Breast epithelium (tissue), 4 donors: ENCODE measurements at regions not wholly inside any gene's neighbourhood (a gene's known extent, or its start where the extent isn't known, plus 50 kb on each side); places are given as distances from the start of the nearest gene placed in this dataset.

ENCODE experiments used
- DNase-seq, 2 donors: peaks; one replicate each; pipeline ENCODE4 v3.0.0-alpha.2; 2019; ENCODE audit warnings: low spot score in 2 of 2
- H3K27ac ChIP-seq, 2 donors: fragments of 200-600 bp; sonication (generic) in 1 of 2; one replicate each; pipeline ENCODE4 v1.5.1; 2016 to 2019; ENCODE audit warnings: mild to moderate bottlenecking in 1 of 2
- H3K27me3 ChIP-seq, 2 donors: fragments of 200-600 bp; sonication (generic) in 1 of 2; one replicate each; pipeline versions ENCODE4 v1.5.1 to v1.6.0; 2017 to 2019; ENCODE audit warnings: control low read depth in 1 of 2, mild to moderate bottlenecking in 1 of 2
- H3K36me3 ChIP-seq: fragments of 200-600 bp; one replicate; pipeline ENCODE4 v1.5.1; 2019
- H3K4me1 ChIP-seq, 2 donors: fragments of 200-600 bp; sonication (generic); one replicate each; pipeline ENCODE4 v1.5.1; 2016 to 2019; ENCODE audit warnings: control low read depth in 1 of 2
- H3K4me3 ChIP-seq, 3 donors: fragments of 200-600 bp; sonication (generic); 1 replicate in 2 of 3; 2 replicates in 1 of 3; pipeline ENCODE4 v1.5.1; 2016 to 2019; ENCODE audit warnings: mild to moderate bottlenecking in 3 of 3, moderate library complexity in 2 of 3
- H3K9me3 ChIP-seq, 2 donors: fragments of 200-600 bp; sonication (generic) in 1 of 2; one replicate each; pipeline ENCODE4 v1.5.1; 2016 to 2019; ENCODE audit warnings: control low read depth in 1 of 2
- POLR2A ChIP-seq: fragments of 450-650 bp; IDR thresholded peaks from one replicate; pipeline ENCODE4 v1.6.1; 2016; ENCODE audit warnings: antibody characterized with exemption, mild to moderate bottlenecking, moderate library complexity
- POLR2AphosphoS5 ChIP-seq, 3 donors: sonication (generic); formaldehyde crosslinking; IDR thresholded peaks; one replicate each; pipeline ENCODE4 v1.6.1; 2017; ENCODE audit warnings: antibody characterized with exemption in 3 of 3
- intact Hi-C: fragments of 100-400 bp; cut with DNase I; formaldehyde crosslinking; loops from one replicate; pipeline ENCODE4 v1.15.1; 2023; ENCODE audit warnings: low total_unique reads
- TF ChIP-seq, protein P1 (sequence below), 3 donors: fragments of 450-650 bp; IDR thresholded peaks; one replicate each; pipeline ENCODE4 v1.5.1; 2016 to 2017; ENCODE audit warnings: antibody characterized with exemption in 3 of 3, mild to moderate bottlenecking in 3 of 3, moderate library complexity in 3 of 3

DNA sequence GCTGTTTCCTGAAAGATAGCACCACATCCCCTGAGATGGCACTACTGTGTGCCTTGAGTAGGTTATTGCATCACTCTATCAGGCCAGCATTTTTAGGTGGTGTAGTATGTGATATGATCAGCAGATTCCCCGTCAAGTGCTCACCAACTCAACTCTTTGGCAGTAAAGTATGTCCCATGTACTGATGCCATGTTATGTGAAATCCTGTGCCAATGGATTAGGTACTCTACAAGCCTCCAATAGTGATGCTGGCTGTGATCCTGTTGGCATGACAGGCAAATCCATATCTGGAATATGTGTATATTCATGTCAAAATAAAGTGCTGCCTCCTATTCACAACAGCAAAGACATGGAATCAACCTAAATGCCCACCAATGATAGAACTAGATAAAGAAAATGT is 137.2 kb upstream of the CAMK1G start:
- Histone ChIP-seq H3K27me3 (no peaks in the 10 kb centered on the region), H3K4me1 (no peaks in the 10 kb centered on the region), H3K4me3 (no peak overlapping the region), H3K27ac (no peak overlapping the region), H3K9me3 (no peaks in the 10 kb centered on the region), H3K36me3 (no peaks in the 10 kb centered on the region)
- TF ChIP-seq, protein P1, sequence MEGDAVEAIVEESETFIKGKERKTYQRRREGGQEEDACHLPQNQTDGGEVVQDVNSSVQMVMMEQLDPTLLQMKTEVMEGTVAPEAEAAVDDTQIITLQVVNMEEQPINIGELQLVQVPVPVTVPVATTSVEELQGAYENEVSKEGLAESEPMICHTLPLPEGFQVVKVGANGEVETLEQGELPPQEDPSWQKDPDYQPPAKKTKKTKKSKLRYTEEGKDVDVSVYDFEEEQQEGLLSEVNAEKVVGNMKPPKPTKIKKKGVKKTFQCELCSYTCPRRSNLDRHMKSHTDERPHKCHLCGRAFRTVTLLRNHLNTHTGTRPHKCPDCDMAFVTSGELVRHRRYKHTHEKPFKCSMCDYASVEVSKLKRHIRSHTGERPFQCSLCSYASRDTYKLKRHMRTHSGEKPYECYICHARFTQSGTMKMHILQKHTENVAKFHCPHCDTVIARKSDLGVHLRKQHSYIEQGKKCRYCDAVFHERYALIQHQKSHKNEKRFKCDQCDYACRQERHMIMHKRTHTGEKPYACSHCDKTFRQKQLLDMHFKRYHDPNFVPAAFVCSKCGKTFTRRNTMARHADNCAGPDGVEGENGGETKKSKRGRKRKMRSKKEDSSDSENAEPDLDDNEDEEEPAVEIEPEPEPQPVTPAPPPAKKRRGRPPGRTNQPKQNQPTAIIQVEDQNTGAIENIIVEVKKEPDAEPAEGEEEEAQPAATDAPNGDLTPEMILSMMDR (IDR thresholded peaks at IDR 0.05) = no peak
- no peak for TF ChIP-seq POLR2A
- no peak for TF ChIP-seq POLR2AphosphoS5 (IDR thresholded peaks at IDR 0.05)
- intact Hi-C loops = no loop called here
- DNase-seq = no peak

DNA sequence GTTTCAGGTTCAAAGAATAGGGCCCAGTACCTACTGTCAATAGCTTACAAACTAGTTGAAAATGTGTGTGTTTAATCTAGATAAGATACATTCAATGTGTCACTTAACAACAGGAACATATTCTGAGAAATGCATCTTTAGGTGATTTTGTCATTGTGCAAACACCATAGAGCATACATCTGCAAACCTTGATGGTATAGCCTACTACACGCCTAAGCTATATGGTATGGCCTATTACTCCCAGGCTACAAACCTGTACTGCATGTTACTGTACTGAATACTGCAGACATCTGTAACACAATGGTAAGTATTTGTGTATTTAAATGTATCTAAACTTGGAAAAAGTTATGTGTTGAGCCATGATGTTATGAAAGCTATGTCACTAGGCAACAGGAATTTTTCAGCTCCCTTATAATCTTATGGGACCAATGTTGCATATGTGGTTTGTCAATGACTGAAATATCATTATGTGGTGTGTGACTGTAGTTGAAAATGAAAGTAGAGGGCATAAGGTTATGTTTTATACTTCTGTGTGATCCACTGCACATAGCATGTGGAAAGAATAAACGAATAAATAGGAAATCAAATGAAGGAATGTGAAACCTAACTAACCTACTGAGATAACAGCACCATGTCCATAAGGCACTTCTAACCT is 129.0 kb upstream of the CAMK1G start:
- Histone ChIP-seq H3K4me1 (no peaks in the 10 kb centered on the region), H3K27me3 (no peaks in the 10 kb centered on the region), H3K36me3 (no peaks in the 10 kb centered on the region), H3K9me3 (no peaks in the 10 kb centered on the region), H3K27ac (no peak overlapping the region), H3K4me3 (no peak overlapping the region)
- TF ChIP-seq POLR2A = no peak
- DNase-seq = no peak
- intact Hi-C loops = no loop called here

DNA sequence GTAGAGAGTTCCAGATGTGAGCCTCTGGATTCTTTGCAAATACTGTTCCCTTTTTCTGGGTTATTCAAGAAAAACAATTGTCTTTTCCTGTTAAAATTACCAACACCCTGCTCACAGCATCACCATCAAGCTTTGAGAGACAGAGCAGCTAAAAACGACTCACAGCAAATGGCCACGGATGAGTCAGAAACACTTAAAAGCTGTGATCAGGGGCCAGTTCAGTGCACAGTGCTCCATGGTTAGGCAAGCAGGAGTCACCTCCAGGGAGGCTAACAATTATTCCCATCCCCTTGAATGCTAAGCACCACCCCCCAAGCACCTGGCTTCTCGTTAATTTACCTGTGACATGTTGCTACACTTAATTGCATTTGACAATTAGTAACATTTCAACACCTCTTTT is 128.4 kb upstream of the CAMK1G start:
- no peak for DNase-seq
- intact Hi-C loops = no loop called here
- TF ChIP-seq, protein P1 (IDR thresholded peaks at IDR 0.05) = no peak
- no peak for TF ChIP-seq POLR2A
- no peak for TF ChIP-seq POLR2AphosphoS5 (IDR thresholded peaks at IDR 0.05)

DNA sequence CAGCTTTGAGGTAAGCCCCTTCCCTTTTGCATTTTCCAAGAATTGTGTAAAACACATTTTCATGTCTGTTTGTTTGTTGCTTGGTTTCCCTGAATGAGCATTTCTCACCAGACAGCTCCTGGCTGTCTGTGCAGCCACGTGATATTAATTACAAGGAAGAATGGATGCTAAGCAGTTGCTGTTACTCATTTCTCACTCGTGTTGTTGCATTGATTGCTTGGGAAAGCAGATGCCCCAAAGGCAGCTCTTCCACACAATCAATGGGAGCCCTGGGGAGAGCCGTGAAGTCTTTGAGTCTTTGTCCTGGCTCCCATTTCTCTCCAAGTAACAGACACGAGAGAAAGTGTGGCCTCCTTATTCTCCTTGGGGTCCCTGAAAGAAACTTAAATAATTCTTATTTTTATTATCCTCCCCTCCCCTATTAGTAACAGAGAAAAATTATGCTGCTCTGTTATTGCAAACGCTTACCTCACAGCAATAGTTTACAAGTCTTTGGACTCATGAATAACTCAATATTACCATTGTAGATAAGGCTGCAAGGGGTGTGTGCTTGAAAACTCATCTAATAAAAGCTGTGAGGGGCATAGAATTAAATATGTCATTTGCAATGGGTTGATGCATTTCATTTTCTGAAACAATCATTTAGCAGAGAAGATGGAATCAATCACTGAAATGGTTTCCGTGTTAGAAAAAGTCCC is 127.7 kb upstream of the CAMK1G start:
- Histone ChIP-seq H3K27ac (no peak overlapping the region), H3K4me1 (no peaks in the 10 kb centered on the region), H3K9me3 (peaks cover 0 to under 1% of the 10 kb centered on the region in 2 donors), H3K27me3 (no peaks in the 10 kb centered on the region), H3K4me3 (no peak overlapping the region), H3K36me3 (no peaks in the 10 kb centered on the region)
- intact Hi-C loops = no loop called here
- TF ChIP-seq POLR2A (no peak), POLR2AphosphoS5 (IDR thresholded peaks at IDR 0.05) (no peak)
- TF ChIP-seq, protein P1 (IDR thresholded peaks at IDR 0.05) = no peak
- DNase-seq = no peak

More for the DNA sequence above, 128.4 kb upstream of the CAMK1G start:
- Histone ChIP-seq H3K36me3 (no peaks in the 10 kb centered on the region), H3K4me3 (no peak overlapping the region), H3K9me3 (no peaks in the 10 kb centered on the region), H3K4me1 (no peaks in the 10 kb centered on the region), H3K27me3 (no peaks in the 10 kb centered on the region), H3K27ac (no peak overlapping the region)

DNA sequence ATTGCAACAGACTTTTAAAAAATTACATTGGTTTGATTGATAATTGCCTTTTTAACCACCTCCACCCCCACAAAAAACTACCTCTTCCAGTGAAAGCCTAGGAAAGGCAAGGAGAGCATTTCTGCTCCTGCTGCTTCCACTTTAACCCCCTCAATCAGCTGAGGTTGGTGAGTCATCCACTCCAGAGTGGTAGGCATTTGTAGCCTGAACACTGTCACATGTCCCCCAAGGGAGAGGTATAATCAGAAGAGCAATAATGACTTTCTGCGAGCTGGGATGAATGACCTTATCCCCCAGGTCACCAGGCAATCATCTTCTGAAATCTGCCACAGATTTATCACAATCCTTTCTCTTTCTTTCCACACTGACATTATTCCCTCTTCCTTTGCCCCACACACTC is 126.6 kb upstream of the CAMK1G start:
- no peak overlapping the region for H3K27ac ChIP-seq
- DNase-seq = no peak

More for the DNA sequence above, 126.6 kb upstream of the CAMK1G start:
- Histone ChIP-seq H3K27me3 (no peaks in the 10 kb centered on the region), H3K4me1 (no peaks in the 10 kb centered on the region), H3K4me3 (no peak overlapping the region), H3K9me3 (peaks cover 4 to 11% of the 10 kb centered on the region in 2 donors), H3K36me3 (no peaks in the 10 kb centered on the region)
- intact Hi-C loops = no loop called here
- TF ChIP-seq POLR2A (no peak), POLR2AphosphoS5 (IDR thresholded peaks at IDR 0.05) (no peak)
- TF ChIP-seq, protein P1 (IDR thresholded peaks at IDR 0.05) = no peak
